Epithelial cell of esophagus (primary cell): ENCODE measurements at regions not wholly inside any gene's neighbourhood (a gene's known extent, or its start where the extent isn't known, plus 50 kb on each side); places are given as distances from the start of the nearest gene placed in this dataset.

Experiments
- DNase-seq: peaks from one replicate; pipeline ENCODE4 v3.0.0; 2010; ENCODE audit warnings: low read depth
- H3K4me3 ChIP-seq: 2 replicates; pipeline ENCODE4 v1.5.1; 2011; ENCODE audit warnings: mild to moderate bottlenecking, low read length, control low read depth
- TF ChIP-seq, protein P1 (sequence below): IDR thresholded peaks from 2 replicates; pipeline ENCODE4 v1.5.1; 2011; ENCODE audit warnings: low read depth, mild to moderate bottlenecking, low read length, control low read depth, inconsistent platforms; ENCODE audit not compliant: insufficient read depth; ENCODE audit errors: missing control alignments

DNA sequence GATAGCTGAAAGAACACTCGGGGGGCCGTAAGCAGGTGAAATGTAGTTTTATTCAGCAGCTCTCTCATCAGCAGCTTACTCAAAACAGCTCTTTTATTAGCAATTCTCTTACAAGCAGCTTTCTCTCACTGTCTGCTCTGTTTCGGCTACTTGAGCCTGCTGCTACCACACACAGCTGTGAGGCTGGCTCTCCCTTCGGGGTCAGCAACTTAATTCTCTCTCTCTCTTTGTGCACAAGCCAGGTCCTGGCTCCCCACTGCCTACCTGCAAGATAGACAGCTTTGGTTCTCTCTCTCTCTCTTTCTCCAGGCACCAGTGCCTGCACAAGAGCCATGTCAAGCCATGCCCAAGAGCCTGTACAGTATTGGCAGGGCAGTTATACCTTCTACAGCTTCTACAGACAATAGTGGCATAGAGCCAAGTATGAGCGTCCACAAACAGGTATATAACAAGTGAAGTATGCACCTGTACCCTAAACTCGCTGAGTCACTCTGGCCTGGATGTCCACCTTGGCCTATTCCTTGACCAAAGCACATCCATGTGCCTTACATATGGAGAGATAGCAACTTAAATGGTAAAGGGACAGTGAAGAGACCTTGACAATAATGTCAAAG is 110.8 kb downstream of the MTNR1B start:
- no peak overlapping the region for H3K4me3 ChIP-seq
- TF ChIP-seq, protein P1, sequence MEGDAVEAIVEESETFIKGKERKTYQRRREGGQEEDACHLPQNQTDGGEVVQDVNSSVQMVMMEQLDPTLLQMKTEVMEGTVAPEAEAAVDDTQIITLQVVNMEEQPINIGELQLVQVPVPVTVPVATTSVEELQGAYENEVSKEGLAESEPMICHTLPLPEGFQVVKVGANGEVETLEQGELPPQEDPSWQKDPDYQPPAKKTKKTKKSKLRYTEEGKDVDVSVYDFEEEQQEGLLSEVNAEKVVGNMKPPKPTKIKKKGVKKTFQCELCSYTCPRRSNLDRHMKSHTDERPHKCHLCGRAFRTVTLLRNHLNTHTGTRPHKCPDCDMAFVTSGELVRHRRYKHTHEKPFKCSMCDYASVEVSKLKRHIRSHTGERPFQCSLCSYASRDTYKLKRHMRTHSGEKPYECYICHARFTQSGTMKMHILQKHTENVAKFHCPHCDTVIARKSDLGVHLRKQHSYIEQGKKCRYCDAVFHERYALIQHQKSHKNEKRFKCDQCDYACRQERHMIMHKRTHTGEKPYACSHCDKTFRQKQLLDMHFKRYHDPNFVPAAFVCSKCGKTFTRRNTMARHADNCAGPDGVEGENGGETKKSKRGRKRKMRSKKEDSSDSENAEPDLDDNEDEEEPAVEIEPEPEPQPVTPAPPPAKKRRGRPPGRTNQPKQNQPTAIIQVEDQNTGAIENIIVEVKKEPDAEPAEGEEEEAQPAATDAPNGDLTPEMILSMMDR, result no peak
- DNase-seq, result no peak

DNA sequence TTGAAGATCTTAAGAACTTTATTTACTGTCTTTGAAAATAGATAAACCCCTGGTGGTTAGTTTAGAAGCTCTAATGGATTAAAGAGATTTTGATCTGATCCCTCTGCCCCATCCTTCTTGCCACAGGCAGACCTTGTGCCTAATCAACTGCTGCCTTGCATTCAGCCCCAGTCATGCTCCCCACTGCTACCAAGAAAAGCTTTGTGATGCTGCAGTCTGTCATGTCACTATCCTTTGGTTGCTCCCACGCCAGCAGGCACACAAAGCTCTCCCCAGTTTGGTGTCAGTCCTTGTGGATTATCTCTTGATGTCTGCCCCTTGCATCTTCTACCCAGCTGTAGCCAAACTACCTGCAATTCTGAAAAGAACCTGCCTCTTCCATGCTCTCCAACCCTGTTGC is 112.2 kb downstream of the MTNR1B start:
- H3K4me3 ChIP-seq, result no peak overlapping the region
- DNase-seq, result no peak
- TF ChIP-seq, protein P1, result no peak

DNA sequence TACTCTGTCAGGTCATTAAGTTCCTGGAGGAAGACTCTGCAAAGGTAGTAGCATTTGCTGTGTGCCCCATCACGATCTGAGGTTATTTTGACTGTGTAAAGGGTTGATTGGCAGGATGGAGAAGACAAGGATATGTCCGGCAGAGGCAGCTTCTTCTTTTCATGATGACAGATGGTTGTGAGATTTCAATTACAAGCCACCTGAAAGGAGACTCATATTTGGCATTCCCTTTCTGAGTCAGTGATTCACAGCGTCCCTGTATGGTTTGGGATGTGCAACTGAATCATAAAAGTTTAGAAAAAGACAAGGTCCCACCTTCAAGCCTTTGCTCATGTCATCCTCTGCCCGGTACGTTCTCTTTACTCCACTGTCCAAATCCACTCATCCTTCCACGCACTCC is 113.4 kb downstream of the MTNR1B start:
- H3K4me3 ChIP-seq, result no peak overlapping the region
- TF ChIP-seq, protein P1, result no peak
- no peak for DNase-seq

DNA sequence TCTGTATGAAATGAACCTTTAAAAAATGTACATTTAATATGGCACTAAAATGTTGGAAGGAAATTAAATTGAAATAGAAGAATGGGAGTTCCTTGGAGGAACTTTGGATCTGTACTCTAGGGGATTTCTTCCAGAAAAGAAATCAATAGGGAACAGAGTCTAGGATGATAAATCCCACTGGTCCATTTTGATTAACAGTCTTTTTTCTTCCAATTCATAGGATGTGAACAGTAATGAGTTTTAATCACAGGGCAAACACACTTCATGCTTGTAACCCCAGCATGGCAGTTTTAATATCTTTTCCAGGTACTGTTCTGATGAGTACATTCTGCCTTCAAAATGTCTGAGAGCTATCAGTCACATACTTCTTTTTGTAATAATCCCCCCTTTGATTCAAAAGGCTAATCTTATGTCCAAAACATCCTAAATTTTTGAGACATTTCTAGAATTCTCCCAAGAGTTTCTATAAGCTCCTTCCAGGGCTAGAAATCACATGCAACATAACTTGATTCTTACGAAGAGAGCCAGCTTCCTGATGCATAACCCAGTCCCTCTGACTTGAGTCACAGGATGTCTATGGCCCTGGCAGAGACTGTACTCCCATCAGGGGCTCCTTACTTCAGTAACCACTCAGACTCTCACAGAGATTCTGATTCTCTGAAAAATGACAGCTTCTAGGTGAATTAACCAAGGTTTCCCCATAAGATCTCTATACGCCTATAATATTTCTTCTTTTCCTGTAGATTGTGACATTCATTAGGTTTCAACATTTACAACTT is 112.9 kb downstream of the SLC36A4 start:
- H3K4me3 ChIP-seq, result no peak overlapping the region
- TF ChIP-seq, protein P1, result no peak
- no peak for DNase-seq

DNA sequence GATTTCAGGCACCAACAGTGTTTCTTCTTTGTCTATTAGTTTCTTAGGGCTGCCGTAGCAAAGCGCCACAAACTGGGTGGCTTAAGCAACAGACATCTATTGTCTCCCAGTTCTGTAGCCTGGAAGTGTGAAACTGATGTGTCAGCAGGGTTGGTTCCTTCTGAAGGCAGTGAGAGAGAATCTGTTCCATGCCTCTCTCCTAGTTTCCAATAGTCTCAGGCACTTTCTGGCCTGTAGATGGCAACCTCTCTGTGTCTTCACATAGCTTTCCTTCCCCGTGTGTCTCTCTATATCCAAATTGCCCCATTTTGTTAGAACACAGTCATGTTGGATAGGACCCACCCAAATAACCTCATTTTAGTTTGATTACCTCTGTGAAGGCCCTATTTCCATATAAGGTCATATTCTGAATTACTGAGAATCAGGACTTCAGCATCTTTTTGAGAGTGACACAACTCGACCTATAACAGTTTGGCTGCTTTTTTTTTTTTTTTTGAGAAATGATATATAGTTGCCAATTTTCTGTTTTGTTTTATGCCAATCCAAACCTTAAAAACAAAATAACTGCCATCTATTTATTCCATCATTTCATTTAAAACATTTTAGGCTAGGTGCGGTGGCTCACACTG is 108.2 kb downstream of the SLC36A4 start:
- TF ChIP-seq, protein P1, result peak; percentile 68
- H3K4me3 ChIP-seq, result no peak overlapping the region
- peak; percentile 67 for DNase-seq
